ENCODE measurements at regions not wholly inside any gene's neighbourhood (a gene's known extent, or its start where the extent isn't known, plus 50 kb on each side); places are given as distances from the start of the nearest gene placed in this dataset.

DNA sequence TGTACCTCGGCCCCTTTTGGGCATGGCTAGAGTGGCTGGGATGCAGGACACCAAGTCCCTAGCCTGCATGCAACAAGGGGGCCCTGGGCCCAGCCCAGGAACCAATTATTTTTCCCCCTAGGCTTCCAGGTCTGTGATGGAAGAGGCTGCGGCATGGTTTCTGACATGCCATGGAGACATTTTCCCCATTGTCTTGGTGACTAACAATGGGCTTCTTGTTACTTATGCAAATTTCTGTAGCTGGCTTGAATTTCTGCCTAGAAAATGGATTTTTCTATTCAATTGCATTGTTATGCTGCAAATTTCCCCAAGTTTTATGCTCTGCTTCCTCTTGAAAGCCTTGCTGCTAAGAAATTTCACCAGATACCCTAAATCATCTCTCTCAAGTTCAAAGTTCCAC is 1269.6 kb upstream of the CITED2 start:
- Mint-ChIP-seq H3K4me3 (no peak overlapping the region), H3K27ac (ENCODE audit: unreplicated experiment) (no peak overlapping the region), H3K36me3 (ENCODE audit: low read depth) (peaks cover 23% of the 10 kb centered on the region), H3K9me3 (peaks cover 30% of the 10 kb centered on the region), H3K27me3 (ENCODE audit: low read depth) (no peaks in the 10 kb centered on the region), H3K4me1 (no peaks in the 10 kb centered on the region)
- TF ChIP-seq, protein P1, sequence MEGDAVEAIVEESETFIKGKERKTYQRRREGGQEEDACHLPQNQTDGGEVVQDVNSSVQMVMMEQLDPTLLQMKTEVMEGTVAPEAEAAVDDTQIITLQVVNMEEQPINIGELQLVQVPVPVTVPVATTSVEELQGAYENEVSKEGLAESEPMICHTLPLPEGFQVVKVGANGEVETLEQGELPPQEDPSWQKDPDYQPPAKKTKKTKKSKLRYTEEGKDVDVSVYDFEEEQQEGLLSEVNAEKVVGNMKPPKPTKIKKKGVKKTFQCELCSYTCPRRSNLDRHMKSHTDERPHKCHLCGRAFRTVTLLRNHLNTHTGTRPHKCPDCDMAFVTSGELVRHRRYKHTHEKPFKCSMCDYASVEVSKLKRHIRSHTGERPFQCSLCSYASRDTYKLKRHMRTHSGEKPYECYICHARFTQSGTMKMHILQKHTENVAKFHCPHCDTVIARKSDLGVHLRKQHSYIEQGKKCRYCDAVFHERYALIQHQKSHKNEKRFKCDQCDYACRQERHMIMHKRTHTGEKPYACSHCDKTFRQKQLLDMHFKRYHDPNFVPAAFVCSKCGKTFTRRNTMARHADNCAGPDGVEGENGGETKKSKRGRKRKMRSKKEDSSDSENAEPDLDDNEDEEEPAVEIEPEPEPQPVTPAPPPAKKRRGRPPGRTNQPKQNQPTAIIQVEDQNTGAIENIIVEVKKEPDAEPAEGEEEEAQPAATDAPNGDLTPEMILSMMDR (conservative IDR thresholded peaks at IDR 0.05): no peak
- no peak for DNase-seq (ENCODE audit: low read depth, low spot score)

DNA sequence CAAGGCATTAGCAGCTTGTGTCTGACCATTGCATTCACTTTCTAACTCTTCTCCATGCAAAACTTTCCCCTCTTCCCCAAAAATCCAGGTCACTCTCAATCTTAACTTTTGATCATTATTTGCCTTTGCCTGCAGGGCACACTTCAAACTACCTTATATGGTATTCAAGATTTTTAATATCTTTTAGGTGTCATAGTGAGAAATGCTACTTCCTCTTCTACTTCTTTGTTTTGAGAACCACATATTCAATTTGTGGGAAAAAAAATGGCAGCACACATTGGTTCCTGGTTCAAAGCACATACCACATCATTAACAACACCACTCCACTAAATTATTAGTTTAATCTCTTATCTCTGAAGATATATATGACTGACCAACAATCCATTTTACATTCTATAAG is 1267.0 kb upstream of the CITED2 start:
- TF ChIP-seq, protein P1 (conservative IDR thresholded peaks at IDR 0.05): no peak
- no peak overlapping the region for H3K27ac Mint-ChIP-seq (ENCODE audit: unreplicated experiment)
- no peaks in the 10 kb centered on the region for H3K27me3 Mint-ChIP-seq (ENCODE audit: low read depth)

DNA sequence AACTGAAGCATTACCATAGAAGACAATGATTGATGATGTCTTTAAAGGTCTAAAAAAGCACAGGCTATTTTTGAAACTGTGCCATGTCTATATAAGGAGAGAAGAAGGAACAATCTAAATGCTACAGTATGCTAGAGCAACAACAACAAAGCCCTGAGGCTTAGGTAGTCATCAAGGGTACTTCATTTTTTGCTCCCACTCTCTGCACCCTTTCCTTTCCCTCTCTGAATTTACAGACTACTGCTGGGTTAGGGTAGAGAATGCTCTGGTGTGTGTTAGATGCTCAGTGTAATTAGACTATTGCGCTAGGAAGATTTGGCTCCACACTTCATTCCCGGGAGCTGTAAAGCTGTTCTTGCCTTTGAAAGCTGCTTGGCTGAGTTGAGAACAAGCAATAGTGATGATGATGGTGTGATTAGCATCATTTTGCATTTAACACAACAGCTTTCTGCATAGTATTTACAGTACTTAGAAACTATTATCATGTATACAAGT is 1262.5 kb upstream of the CITED2 start:
- TF ChIP-seq, protein P1 (conservative IDR thresholded peaks at IDR 0.05): no peak
- H3K27ac Mint-ChIP-seq (ENCODE audit: unreplicated experiment): no peak overlapping the region
- H3K4me3 Mint-ChIP-seq: no peak overlapping the region

More for the DNA sequence above, 1267.0 kb upstream of the CITED2 start:
- DNase-seq (ENCODE audit: low read depth, low spot score): no peak
- H3K36me3 Mint-ChIP-seq (ENCODE audit: low read depth): peaks cover 11% of the 10 kb centered on the region
- H3K9me3 Mint-ChIP-seq: peaks cover 16% of the 10 kb centered on the region
- no peak overlapping the region for H3K4me3 Mint-ChIP-seq
- H3K4me1 Mint-ChIP-seq: peaks cover 7% of the 10 kb centered on the region

DNA sequence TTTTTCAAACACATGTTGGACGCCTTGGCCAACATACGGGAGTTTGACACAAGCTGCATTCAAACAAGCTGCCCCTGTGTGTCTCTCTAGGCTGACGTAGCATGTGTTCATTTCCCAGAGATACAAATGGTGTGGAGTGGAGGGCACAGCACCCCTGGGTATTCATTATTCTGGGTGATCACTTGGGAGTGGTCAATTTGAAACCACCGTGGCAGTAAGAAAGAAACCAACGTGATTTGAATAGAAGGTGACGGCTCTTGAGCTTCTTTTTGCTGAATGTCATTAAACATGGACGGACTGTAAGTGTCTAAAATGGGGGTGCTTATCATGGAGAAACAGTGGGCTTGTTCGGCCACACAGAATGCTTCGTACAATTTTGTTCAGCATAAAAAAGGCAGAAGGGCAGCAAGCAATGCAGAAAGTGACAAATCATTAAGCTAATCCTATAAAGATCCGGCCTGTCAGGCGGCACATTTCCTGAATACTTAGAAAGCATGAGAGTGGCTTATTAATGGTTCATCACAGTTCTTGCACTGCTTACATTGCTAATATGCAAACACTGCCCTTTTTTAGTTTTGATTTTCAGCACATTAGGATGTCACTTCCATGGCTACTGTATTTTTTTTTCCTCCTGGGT is 1261.9 kb upstream of the CITED2 start:
- Mint-ChIP-seq H3K27me3 (ENCODE audit: low read depth) (no peaks in the 10 kb centered on the region), H3K27ac (ENCODE audit: unreplicated experiment) (no peak overlapping the region), H3K4me1 (peaks cover 11% of the 10 kb centered on the region), H3K4me3 (no peak overlapping the region), H3K36me3 (ENCODE audit: low read depth) (no peaks in the 10 kb centered on the region), H3K9me3 (peaks cover 3% of the 10 kb centered on the region)
- DNase-seq (ENCODE audit: low read depth, low spot score): no peak
- TF ChIP-seq, protein P1 (conservative IDR thresholded peaks at IDR 0.05): no peak

More for the DNA sequence above, 1262.5 kb upstream of the CITED2 start:
- DNase-seq (ENCODE audit: low read depth, low spot score): no peak
- H3K27me3 Mint-ChIP-seq (ENCODE audit: low read depth): no peaks in the 10 kb centered on the region
- H3K36me3 Mint-ChIP-seq (ENCODE audit: low read depth): no peaks in the 10 kb centered on the region
- peaks cover 3% of the 10 kb centered on the region for H3K9me3 Mint-ChIP-seq
- H3K4me1 Mint-ChIP-seq: peaks cover 11% of the 10 kb centered on the region

DNA sequence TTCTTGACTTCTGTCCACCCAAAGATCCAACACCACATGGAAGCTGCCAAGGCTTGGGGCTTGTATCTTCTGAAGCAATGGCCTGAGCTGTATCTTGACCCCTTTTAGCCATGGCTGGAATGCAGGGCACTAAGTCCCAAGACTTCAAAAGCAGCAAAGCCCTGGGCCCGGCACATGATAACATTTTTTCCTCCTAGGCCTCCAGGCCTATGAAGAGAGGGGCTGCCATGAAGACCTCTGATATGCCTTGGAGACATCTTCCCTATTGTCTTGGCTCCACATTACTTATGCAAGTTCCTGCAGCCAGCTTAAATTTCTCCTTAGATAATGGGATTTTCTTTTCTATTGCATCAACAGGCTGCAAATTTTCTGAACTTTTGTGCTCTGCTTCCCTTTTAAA is 1252.6 kb upstream of the CITED2 start:
- no peak for DNase-seq (ENCODE audit: low read depth, low spot score)
- no peak overlapping the region for H3K4me3 Mint-ChIP-seq
- H3K27me3 Mint-ChIP-seq (ENCODE audit: low read depth): no peaks in the 10 kb centered on the region
- H3K4me1 Mint-ChIP-seq: no peaks in the 10 kb centered on the region
- H3K9me3 Mint-ChIP-seq: peaks cover 13% of the 10 kb centered on the region
- no peak overlapping the region for H3K27ac Mint-ChIP-seq (ENCODE audit: unreplicated experiment)
- H3K36me3 Mint-ChIP-seq (ENCODE audit: low read depth): peaks cover 19% of the 10 kb centered on the region
- TF ChIP-seq, protein P1 (conservative IDR thresholded peaks at IDR 0.05): no peak

All from neural crest cell (in vitro differentiated cells).